Breast epithelium (tissue), 3 donors: ENCODE measurements at regions not wholly inside any gene's neighbourhood (a gene's known extent, or its start where the extent isn't known, plus 50 kb on each side); places are given as distances from the start of the nearest gene placed in this dataset.

Source experiments
- CTCF ChIP-seq, 3 donors: fragments of 450-650 bp; IDR thresholded peaks; one replicate each; pipeline ENCODE4 v1.5.1; 2016 to 2017; ENCODE audit warnings: antibody characterized with exemption in 3 of 3, mild to moderate bottlenecking in 3 of 3, moderate library complexity in 3 of 3
- POLR2AphosphoS5 ChIP-seq, 3 donors: sonication (generic); formaldehyde crosslinking; IDR thresholded peaks; one replicate each; pipeline ENCODE4 v1.6.1; 2017; ENCODE audit warnings: antibody characterized with exemption in 3 of 3

DNA sequence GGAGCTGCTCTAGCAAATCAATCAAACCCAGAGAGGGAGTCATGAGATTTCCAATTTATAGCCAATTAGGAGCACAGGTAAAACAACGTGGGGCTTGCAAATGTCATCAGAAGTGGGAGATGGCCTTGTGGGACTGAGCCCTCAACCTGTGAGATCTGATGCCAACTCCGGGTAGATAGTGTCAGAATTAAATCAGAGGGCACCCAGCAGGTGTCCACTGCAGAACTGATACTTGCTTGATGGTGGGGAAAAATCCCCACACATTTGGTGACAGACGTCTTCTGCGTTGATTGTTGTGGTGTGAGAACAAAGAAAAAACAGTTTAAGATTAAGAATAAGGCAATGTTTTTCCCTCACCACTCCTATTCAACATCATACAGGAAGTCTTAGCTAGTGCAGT is 1402.8 kb downstream of the RAPGEF2 start:
- TF ChIP-seq POLR2AphosphoS5 (IDR thresholded peaks at IDR 0.05) (no peak), CTCF (IDR thresholded peaks at IDR 0.05) (no peak)
